Activated T-cell treated with anti-CD3 and anti-CD28 coated beads for 24 hours (primary cell): ENCODE measurements at regions not wholly inside any gene's neighbourhood (a gene's known extent, or its start where the extent isn't known, plus 50 kb on each side); places are given as distances from the start of the nearest gene placed in this dataset.
"Not testable (repeated sequence)": the region's sequence is repeated elsewhere in the genome, so short reads cannot be mapped to it uniquely, and the experiment has no call there.

Experiments
- DNase-seq: peaks from one replicate; pipeline ENCODE4 v3.0.0-alpha.2; 2020; ENCODE audit warnings: low read depth

GRCh38 chr1:194001726-194002350, 815.4 kb upstream of the B3GALT2 start:
- DNase-seq = not testable (repeated sequence)

DNA sequence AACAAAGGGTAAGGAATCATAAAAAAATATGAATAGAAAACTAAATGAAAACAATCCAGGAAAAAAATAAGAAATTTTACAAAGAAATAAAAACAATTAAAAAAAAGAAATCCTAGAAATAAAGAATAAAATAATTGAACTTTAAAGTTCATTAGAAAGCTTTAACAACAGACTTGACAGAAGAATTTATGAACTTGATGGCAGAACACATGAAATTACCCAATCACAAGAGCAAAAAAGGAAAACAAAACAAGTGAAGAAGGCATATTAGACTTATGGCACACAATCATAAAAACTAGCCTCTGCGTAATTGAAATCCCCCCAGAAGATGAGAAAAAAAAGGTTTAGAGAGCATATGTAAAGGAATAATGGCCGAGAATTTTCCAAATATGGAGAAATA, 802.5 kb upstream of the B3GALT2 start:
- DNase-seq = no peak

DNA sequence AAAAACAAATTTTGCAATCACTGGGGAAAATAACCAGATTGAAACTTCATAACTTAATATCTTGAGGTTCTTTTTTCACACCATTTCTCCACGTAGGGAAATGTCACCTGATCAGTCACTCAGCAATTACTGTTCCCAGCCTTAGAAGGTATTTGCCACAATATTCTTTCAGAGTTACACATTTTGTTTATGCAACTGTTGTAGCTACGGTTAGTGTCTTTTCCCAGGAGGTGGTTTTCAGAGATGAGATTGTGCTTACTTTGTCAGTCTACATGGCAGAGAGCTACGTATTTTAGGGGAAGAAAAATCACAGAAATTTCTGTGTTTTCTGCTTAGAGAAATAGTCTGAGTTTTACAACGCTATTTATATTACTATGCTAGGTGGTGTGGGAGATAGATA, 792.8 kb upstream of the B3GALT2 start:
- no peak for DNase-seq

DNA sequence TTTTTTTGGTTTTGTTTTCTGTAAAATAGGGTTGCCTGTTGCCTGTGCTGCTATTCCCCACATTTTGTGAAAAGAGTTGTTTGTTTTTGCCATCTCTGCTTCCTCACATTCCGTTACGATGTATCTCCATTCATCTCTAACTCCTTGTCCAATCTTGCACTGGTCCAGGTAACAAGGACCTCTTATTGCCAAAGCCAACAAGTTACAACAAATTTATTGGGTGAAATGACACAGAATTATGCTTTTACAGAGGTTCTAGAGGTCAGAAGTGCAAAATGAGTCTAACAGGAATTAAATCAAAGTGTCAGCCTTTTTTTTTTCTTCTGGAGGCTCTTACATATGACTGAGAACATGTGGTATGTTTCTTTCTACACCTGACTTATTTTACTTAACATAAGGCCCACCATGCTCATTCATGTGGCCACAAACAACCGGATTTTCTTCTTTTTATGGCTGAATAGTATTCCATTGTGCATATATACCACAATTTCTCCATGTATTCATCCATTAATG, 787.9 kb upstream of the B3GALT2 start:
- DNase-seq = no peak

- no peak for DNase-seq
Measured at GRCh38 chr1:193973428-193973827, 787.0 kb upstream of the B3GALT2 start.

DNA sequence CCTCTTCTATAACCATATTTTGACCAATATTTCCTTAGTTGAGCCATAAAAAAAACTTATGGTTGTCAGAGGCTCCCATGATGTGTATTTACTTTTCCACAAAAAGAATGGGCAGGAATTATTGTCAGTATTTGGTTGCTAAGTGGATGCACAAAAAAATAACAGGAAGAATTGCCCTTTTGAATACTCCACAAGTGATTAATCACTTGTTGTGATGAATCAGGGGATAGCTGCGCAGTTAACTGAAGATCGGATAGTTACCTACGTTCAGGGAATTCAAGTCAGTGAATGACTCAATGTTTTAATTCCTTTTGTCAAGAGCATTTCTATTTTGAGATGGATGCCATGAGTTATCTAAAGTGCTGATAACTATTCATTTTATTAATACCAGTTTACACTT, 785.2 kb upstream of the B3GALT2 start:
- no peak for DNase-seq

DNA sequence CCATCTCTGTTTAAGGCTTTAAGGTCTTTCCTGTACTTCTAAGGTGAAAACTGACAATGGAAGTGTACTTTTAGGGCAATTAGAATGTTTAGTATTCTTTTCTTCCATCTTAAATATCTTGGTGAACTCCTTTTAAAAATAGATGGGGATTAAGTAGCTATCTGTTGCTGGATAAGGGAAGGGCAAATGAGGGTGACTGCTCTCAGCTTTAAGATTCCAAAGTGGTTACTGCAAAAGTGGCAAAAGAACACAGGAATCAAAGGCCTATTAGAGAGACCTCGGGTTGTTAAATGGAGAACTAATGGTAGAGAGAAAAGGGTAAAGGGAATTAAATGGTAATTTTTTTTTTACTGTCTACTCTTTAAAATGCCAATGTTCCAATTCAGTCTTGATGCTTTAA, 774.1 kb upstream of the B3GALT2 start:
- no peak for DNase-seq

GRCh38 chr1:193960040-193960439, 773.6 kb upstream of the B3GALT2 start:
- no peak for DNase-seq

DNA sequence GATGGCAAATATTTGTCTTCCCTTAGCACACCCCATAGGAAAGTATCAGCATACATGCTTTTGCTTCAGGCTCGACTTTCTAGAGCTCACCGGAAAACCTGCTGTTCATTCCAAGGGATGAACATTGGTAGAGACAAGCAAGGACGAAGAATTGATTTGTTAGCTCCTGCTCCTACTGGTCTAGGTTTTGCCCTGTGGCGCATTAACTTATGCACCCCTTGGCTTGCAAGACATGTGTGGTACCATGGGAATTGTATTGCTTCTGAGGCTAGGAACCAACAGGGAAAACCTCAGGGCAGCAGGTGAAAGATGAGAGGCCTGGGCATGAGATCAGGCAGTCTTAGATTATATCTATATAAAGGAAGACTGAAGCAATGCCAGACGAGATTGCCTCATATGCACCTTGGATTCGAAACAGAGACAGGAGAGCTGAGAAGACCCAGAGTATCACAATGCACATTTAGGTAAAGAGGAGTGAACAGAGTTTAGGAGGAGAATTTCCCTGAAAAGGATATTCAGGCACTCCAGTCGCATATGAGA, 771.2 kb upstream of the B3GALT2 start:
- DNase-seq = no peak

- no peak for DNase-seq
Measured at GRCh38 chr1:193952778-193953374, 766.5 kb upstream of the B3GALT2 start.

GRCh38 chr1:193951984-193952383, 765.6 kb upstream of the B3GALT2 start:
- DNase-seq = no peak

- DNase-seq = no peak
Measured at GRCh38 chr1:193944454-193944853, 758.0 kb upstream of the B3GALT2 start.

GRCh38 chr1:193940176-193940575, 753.8 kb upstream of the B3GALT2 start:
- no peak for DNase-seq

- no peak for DNase-seq
Measured at GRCh38 chr1:193939585-193939984, 753.2 kb upstream of the B3GALT2 start.

GRCh38 chr1:193937308-193937707, 750.9 kb upstream of the B3GALT2 start:
- DNase-seq = no peak

- no peak for DNase-seq
Measured at GRCh38 chr1:193932979-193933378, 746.6 kb upstream of the B3GALT2 start.

GRCh38 chr1:193931356-193931755, 744.9 kb upstream of the B3GALT2 start:
- DNase-seq = no peak

DNA sequence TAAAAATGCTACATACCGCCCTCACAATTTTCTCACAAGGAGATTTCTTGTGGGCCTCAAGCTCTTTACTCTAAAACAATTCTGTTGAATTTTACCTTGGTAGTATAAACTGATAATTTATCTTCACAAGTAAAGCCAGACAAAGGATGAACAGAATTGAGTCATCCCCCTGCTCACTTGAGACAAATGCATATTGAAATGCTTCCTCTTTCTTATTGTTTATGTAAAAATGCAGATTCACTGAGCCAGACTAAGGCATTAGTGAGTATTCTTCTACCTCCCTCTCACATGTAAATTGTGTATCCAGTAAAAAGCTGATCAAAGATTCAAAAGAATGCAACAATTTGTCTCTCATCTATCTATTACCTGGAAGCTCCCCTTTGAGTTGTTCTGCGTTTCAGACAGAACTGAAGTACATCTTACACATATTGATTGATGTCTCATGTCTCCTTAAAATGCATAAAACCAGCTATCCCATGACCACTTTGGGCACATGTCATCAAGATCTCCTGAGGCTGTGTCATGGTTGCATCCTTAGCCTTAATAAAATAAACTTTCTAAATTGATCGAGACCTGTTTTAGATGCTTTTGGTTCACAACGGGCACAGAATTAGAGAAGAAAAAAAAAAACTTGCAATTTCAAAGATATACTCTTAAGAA, 743.1 kb upstream of the B3GALT2 start:
- DNase-seq = no peak

- DNase-seq = no peak
Measured at GRCh38 chr1:193927550-193927949, 741.1 kb upstream of the B3GALT2 start.

DNA sequence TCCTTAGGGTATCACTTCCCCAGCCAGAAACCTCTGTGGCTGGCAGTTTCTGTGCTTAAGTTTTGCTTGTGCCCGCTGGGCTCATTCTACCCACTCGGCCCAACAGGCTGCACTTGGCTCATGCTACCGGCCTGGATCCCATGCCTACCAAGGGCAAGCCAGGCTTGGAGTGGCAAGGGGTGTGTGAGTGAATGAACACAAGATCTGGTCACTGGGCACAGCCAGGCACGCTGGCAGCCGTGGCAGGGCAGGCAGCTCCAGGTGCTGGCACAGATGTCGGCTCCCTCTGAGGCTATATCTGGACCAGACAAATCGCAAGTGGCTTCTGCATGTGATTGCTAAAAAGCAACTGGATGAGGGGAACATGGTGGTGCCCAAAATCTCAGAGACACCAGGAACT, 740.5 kb upstream of the B3GALT2 start:
- DNase-seq = no peak

DNA sequence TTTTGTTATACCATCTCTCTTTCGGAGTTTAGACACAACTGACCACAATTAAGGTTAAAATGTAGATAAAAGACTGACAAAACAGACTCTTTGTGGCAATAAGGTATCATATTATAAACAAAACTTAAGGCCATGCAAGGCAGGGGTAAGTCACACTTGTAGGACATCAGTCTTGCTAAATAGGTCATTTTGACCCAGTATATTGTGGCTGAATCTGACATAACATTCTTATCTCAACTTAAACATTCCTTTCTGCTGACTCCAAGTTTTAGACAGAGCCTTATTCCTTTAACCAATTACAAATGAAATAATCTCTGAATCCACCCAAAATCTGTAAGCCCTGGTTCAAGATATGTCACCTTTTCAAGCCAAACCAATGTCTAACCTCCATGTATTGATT, 733.4 kb upstream of the B3GALT2 start:
- DNase-seq = no peak

DNA sequence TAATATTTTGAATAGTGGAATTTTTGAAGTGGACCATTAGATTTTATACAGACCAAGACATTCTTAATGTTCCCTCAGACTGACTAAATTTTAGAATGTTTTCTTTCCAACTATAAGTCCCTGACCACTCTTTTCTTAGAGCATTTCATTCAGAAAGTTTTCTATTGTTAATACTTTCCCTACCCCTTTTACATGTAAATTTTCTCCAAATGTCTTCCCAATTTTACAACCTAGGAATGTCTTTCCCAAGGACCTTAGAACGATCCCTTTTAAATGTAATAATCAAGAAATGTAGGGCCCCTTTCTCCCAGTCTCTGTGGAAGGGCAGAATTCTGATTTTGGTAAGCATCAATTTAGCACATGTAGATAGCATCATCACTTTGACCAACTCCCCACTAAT, 730.0 kb upstream of the B3GALT2 start:
- no peak for DNase-seq

GRCh38 chr1:193914871-193915270, 728.5 kb upstream of the B3GALT2 start:
- no peak for DNase-seq
